Right ventricle myocardium inferior (tissue), 1 donor: ENCODE measurements at regions not wholly inside any gene's neighbourhood (a gene's known extent, or its start where the extent isn't known, plus 50 kb on each side); places are given as distances from the start of the nearest gene placed in this dataset.

Experiments
- ATAC-seq: fragments of 200-7000 bp; cut with Tn5 transposase; one replicate; pipeline ENCODE4 v1.9.1; 2020; ENCODE audit warnings: mild to moderate bottlenecking, moderate library complexity
- DNase-seq: peaks from one replicate; pipeline ENCODE4 v3.0.0; 2021; ENCODE audit errors: missing footprints
- intact Hi-C: fragments of 100-400 bp; cut with DNase I; formaldehyde crosslinking; loops from one replicate; pipeline ENCODE4 v1.11.0; 2022
- donor health status: DM: no; HTN: yes; CAD: no; lungs with severe emphysema.

DNA sequence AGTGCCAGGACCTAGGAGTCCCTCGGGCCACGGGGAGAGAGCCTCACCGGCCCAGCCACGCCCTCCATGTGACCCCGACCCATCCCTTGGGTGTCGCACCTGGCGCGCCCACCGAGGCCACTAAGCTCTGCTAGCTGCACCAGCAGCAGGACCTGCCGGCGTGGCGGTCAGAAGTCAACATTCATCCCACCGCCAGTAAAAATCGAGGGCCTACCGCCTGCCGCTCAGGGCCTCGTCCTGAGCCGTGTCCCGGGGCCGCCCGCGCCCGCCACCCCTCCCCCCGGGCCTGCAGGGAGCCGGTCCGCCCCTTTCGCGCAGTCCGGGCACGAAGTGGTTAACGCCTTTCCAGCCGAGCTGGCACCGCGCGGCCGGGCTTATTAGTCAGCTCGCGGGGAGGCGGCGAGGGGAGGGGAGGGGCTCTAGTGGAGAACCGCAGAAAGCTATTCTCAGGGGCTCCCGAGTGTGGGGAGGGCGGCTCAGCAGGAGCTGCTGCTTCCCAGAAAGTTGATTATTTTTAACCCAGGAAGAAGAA is 124.4 kb downstream of the C9orf50 start:
- DNase-seq (peak; percentile 98), ATAC-seq (peak; percentile 87)
- intact Hi-C loops, result loop anchor here (1.0 to 2.0 kb wide), 5 partner anchors 36 to 358 kb away; no protein-coding TSS in a partner anchor

DNA sequence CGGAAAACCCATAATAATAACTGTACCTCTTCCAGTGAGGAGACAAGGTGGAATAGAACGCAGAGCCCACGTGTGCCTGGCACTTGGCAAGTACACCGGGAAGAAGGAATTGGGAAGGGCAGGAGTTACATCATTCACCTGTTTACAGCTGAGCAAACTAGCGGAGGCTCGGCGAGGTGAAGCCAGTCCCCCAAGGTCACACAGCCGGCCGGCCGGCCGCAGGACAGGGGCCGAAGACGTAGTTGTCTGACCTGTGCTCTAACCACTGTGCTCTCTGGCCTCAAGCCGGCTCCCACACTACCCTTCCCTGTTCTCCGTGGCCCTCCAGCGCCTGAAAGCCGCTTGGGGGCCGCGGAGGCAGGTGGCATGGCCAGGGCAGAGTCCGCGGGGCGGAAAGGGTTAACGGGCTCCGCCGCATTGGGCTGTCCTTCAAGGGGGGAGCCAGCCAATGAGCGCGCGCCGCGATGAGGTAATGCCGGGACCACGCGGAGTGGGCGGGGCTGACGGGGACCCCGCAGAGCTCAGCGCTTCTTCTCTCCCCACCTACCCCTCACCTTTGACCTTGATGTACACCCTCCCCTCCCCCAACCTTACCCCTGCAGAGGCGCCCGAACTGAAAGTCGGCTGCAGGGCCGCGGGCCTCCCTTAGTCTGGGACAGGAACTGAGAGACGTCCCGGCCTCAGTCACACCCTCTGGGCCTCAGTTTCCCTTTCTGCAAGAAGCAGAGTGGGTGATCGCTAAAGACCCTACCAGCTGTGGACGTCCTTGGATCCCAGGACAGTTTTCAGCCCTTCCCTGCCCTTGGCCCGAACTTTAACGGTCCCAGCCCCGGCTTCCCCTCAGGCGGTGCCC is 125.1 kb downstream of the C9orf50 start:
- ATAC-seq (peak; percentile 89), DNase-seq (peak; percentile 97)
- intact Hi-C loops, result loop anchor here (1.0 to 2.0 kb wide), 5 partner anchors 35 to 357 kb away; no protein-coding TSS in a partner anchor

DNA sequence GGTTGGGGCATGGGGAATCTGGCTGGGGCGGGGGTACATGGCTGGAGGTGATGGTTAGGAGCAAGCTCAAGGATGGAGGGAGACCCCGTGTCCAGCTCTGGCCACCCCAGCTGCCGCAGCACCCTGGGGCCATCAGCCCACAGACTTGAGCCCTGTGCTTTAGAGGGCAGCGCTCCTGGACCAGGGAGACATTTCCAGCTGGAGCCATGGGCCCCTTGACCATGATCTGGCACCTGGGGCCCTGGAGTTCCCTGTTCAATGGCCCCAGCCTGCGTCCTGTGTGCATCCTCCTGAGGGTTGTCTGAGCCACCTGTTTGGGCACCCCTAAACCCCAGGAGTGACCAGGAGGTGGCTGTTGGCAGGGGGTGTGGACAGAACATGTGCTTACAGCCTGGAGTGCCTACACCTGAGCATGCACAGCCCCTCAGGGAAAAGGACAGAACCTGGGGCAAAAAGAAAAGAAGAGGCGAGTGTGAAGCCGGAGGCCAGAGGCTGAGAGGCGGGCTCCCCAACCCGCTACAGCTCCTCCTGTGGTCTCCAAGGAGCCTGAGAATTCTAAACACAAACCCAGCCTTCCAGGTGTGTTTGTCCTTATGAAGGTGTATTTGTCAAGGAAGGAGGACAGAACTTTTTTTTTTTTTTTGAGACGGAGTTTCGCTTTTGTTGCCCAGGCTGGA is 126.7 kb downstream of the C9orf50 start:
- intact Hi-C loops, result no loop called here
- DNase-seq, result peak; percentile 46
- ATAC-seq, result no peak

DNA sequence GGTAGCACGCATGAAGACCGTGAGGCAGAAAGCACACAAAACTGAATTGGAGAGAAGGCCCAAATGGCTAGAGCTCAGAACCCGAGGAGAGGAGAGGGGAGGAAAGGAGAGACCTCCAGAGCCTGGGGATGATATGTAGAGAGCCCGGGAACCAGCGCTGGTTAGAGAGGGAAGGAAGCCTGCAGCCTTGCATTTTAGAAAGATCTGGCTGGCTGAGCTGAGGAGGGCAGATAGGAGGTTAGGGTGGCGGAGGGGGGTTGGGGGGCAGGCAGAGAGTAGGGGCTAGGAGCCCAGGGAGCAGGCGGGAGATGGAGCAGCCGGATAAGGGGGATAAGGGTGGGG is 127.2 kb downstream of the C9orf50 start:
- ATAC-seq (no peak), DNase-seq (no peak)
- intact Hi-C loops, result no loop called here

DNA sequence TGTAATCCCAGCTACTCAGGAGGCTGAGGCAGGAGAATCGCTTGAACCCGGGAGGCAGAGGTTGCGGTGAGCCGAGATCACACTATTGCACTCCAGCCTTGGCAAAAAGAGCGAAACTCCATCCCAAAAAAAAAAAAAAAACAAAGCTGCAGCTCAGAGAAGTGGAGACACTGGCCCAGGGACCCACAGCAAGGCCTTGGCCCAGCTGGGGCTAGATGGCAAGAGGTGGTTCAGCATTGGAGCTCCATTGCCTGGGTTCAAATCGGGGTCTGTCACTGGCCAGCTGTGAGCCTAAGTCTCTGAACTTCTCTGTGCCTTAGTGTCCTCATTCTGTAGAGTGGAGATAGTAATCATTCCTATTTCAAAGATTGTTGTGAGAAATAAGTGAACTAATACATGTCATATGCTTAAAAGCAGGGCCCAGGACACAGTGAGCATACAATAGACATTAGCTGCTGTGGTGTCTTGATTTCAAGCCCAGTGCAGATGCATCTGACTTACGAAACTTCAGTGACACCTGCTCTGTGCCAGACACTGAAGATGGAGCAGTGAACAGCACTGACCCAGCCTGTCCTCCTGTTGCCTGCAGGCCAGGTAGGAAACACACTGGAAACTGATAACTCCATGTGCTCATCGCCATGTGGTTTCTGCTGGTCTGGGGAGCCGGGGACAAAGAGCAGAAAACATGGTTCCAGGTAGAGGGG is 127.7 kb downstream of the C9orf50 start:
- intact Hi-C loops, result no loop called here

DNA sequence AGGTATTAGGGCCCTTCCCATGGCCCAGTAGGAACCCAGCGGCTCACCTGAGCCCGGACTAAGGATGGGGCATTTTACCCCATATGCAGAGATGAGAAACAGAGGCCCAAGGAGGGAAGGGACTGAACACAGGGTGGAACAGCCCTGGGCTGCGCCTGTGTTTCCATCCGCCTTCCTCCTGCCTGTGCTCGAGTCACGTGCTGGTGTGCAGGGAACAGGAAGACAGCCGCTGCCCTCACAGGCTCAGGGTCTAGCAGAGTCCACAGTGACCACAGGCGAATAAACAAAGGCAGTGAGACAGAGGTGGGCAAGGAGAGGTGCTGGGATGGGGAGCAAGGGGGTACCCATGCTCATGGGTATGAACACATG is 129.4 kb downstream of the C9orf50 start:
- intact Hi-C loops, result no loop called here
- ATAC-seq (no peak), DNase-seq (peak; percentile 84)

More for the DNA sequence above, 127.7 kb downstream of the C9orf50 start:
- DNase-seq (peak; percentile 2), ATAC-seq (no peak)

DNA sequence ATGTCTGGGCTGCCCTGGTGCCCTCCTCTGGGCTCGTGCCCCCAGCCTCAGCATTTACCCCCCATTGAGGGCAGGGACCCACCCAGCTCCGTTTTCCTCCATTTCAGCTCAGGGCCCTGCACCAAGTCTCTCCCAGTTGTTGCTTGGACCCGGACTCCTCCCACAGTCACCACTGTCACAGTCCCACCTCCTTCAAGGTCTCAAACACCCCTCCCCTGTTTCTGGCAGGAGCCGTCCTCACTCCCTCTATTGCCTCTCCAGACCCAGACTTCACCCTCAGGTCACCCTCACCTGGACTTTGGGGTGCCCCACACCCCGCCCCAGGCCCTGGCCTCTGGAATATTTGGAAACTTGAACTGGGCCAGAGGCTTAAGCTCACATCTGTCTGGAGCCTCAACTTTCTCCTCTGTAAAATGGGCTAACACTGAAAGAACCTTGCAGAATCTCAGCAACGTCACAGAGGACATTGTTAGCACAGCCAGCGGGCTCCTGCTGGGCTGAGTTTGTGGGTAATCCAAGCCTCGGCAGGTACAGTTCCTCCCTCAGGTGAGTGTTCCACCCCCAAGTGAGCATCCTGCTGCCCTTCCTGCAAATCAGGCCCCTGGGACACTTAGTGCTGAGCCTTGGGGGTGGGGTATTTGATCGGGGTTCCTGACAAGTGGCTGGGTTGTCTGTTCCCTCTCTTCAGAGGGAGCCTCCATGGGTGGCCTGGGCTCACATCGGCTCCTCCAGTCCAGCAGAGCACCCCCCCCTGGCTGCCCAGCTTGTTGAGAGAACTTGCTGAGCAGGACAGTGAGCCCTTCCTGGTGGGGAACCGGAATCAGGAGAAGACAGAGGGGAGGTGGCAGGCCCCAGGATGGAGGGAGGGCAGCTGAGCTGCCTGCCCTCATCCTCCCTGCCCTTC is 130.1 kb downstream of the C9orf50 start:
- intact Hi-C loops, result no loop called here
- DNase-seq, result peak; percentile 78
- ATAC-seq, result no peak

DNA sequence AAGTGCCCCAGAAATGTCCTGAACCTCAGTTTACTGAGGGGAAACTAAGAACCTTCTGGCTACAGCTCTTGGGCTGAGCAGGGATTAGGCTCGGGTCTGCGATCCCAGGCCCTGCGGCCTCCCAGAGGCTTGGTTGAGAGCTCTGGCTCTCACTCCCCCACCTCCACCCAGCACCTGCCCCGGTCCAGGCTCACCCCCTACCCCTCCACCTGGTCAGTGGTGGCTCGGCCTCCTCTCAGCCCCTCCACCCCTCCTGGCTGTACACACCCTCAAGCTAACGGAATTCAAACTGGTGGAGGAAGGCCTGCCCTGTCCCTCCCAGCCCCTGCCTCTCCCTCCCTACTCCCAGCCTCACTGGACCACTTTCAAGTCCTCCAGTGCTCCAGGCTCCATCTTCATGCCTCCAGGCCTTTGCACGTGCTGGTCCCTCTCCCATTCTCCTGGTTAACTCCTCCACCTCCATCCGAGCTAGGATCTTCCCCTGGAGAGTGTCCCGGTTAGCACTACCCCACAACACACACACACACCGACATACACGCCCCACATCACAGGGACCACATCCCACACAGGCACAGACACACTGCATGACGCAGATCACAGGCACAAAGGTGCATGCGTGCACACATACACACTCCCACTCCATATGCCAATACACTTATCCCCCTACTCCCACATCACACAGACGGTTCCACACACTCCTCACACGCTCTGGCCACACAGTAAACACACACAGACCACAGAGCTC is 130.9 kb downstream of the C9orf50 start:
- DNase-seq (peak; percentile 60), ATAC-seq (peak; percentile 2)
- intact Hi-C loops, result loop anchor here (2.0 to 5.0 kb wide), 2 partner anchors 107 to 117 kb away; no protein-coding TSS in a partner anchor

DNA sequence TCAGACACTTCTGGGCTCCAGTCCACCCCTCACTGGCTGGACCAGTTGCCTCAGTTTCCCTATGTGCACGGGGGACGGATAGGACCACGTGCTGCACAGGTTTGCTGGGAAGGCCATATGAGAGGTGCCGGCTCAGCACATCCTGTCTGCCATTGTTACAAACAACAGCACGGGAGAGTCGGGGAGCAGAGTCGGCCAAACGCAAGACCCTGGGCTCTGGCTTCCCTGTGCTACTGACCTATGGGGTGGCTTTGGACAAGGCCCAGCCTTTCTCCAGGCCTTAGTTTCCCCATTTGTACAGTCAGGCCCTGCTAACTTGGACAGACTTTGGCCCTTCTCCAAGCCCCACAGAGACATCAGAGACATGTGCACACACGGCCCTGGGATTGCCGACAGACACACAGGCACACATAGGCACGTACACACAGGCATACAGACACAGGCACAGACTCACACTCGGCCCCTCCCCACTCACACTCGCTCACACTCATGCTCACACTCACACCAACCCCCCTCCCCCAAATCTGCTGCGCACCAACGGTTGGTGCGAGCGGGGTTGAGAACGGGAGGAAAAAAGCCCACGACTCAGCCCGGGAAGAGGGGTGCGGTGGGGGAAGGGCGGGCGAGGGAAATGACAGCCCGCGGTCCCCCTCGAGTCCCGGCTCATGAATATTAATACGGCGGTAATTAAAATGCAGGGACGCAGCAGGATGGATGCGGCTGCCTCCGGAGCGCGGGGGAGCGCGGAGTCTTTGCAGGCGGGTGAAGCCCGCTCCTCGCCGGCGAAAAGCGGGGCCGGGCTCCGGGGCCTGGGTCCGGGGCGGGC is 133.0 kb downstream of the C9orf50 start:
- DNase-seq (peak; percentile 81), ATAC-seq (no peak)
- intact Hi-C loops, result loop anchor here (2.0 to 5.0 kb wide), 2 partner anchors 105 to 119 kb away; no protein-coding TSS in a partner anchor

DNA sequence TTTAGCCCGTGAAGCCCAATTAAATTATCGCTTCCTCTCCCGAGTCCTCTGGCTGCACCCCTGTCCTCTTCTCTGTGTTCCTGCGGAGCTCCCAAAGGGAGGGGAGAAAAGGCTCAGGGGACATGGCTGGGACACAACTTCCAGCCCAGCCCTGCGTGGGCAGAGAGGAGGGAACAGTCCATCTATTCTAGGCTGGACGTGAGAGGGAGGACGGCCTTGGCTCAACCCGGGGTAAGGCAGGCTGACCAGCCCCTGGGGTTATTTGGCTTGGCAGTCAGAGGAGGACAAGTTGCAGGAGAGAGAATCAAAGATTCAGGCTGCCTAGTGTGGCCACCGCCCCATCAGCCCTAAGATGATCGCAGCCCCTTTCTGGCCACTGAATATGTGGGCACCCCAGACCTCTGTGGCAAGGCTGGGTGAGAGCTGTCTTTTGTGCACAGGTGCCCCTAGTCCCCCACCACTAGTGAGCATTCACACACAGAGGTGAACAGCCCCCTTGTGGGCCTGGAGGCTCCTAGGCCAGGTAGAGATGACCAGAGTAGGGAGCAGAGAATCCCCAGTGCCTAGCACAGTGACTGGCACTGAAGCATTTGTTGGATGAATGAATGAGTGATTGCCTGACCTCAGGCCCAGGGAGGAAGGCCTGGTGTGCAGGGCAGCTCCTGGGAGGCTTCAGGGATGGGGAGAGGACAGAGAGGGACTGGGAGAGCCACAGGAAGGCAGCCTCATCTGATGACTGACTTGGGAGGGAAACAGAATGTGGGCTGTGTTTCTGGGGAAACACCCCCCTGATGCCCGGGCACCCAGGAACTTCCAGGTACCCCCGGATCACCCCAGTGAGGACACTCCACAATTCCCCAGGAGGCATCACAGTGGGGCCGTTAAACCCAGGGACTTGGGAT is 133.9 kb downstream of the C9orf50 start:
- ATAC-seq (peak; percentile 48), DNase-seq (peak; percentile 91)
- intact Hi-C loops, result loop anchor here (5.0 kb wide), 1 partner anchor 120 kb away; no protein-coding TSS in a partner anchor

DNA sequence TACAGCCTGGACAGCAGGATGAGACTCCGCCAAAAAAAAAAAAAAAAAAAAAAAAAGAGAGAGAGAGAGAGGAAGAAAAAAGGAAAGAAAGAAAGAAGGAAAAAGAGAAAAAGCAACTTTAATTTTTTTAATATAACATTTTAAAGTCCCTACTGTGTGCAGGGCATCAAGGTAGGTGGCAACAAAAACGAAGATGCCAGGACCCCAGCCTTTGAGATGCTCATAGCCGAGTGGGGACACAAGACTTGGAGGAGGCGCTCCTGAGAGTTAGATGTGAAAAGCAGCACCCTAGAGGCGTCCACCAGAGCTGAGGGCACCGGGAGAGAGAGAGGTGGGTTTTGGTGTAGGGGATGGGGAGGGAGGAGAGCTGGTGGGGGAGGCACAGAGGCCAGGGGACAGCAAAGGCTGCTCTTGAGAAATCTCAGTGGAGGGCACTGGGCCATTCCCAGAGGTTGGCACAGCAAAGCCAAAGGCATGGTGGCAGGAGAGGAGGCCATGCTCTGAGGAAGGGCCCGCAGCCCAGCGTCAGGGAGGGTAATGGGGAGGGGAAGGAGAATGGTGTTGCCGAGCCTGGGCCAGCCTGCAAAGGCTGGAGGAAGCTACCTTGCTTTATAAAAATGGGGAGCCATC is 135.6 kb downstream of the C9orf50 start:
- ATAC-seq (no peak), DNase-seq (no peak)
- intact Hi-C loops, result loop anchor here (5.0 kb wide), 1 partner anchor 122 kb away; no protein-coding TSS in a partner anchor

DNA sequence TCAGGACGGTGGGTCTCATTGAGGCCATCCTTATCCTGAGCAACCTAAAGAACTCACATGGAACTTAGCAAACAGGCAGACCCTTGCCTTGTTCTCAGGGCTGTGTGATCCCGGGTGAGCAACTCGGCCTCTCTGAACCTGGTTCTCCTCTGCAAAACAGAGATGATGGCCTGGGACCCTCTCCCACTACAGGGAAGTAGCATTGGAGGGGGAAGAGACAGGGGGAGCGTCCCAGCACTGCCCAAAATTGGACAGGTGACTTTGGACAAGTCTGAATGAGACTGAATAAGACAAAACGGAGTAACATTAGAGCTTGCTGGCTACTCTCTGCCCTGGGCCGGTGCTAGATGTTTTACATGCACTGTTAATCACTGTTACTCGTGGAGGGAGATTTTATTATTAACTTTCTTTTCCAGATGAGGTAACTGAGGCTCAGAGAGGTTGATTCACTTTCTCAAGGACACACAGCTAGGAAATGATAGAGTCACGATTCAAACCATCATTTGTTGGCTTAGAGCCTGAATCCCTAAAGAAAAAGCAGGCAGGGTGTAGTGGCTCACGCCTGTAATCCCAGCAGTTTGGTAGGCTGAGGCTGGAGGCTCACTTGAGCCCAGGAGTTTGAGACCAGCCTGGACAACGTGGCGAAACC is 136.4 kb downstream of the C9orf50 start:
- no peak for DNase-seq
- intact Hi-C loops, result loop anchor here (5.0 kb wide), 3 partner anchors 47 to 307 kb away; partner anchors contain the start of gene IER5L
- no peak for ATAC-seq

DNA sequence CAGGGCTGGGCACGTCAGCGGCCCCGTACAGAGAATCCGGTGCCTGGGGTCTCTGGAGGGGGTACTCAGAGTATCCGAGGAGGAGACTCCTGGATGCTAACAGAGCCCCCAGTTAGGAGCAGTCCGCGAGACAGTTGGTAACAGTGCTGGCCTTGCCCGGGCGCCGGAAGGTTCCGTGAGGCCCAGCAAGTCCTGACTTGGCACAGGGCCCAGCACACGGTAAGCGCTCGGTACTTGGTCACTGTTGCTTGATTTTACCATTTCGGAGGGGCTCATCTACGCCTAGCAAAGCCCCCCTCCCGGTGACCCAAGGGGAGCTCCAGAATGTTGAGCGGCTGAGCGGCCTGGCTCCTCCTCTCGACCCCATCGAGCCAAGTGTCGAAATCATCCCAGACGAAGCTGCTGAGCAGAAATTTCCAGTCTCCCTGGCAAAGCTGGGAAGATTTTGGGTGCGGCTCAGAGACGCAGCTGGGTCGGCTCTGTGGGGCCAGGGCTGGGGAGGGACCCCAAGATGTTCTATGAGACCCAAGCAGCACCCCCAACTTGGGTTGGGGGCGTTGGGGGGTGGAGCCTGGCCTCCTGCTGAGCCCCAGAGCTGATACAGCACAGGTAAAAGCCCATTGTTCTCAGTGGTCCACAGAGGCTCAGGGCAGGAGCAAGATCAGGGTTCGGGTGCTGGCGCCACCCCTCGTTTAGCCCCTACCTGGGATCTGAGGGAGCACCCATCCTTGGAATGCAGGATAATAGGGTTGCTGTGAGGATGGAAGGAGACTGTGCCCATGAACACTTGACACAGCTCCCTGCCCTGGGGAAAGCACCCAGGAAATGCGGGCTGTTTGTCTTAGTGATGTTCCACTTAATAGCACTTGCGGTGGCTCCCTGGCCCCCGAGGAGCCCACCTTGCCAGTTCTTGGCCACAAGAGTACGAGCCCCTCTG is 137.2 kb downstream of the C9orf50 start:
- DNase-seq, result peak; percentile 89
- peak; percentile 56 for ATAC-seq
- intact Hi-C loops, result loop anchor here (2.0 to 5.0 kb wide), 6 partner anchors 23 to 343 kb away; partner anchors contain the start of gene IER5L
